SK-N-DZ (cell line): ENCODE measurements at regions not wholly inside any gene's neighbourhood (a gene's known extent, or its start where the extent isn't known, plus 50 kb on each side); places are given as distances from the start of the nearest gene placed in this dataset.

Experiments
- DNase-seq: peaks from one replicate; pipeline ENCODE4 v3.0.0-alpha.2; 2015; ENCODE audit warnings: low spot score

DNA sequence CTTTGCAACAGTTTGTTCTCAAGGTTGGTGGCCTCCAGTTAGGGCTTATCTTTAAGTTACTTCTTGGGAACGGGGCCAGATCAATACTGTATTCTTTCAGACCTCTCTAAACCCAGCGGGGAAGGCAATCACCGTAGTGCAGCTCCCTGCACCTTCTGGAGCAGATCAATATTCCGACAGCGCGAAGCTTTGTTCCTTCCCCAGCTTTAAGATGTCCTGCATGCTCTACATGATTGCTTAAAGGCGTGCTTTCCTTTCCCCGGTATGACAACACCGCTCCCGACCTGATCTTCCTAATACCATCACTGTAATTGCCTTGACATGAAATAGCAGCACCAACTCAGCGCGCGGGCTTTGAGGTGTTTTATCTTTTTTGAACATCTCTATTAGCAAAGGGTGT lies 755.2 kb downstream of the NR2F2 start:
- no peak for DNase-seq

DNA sequence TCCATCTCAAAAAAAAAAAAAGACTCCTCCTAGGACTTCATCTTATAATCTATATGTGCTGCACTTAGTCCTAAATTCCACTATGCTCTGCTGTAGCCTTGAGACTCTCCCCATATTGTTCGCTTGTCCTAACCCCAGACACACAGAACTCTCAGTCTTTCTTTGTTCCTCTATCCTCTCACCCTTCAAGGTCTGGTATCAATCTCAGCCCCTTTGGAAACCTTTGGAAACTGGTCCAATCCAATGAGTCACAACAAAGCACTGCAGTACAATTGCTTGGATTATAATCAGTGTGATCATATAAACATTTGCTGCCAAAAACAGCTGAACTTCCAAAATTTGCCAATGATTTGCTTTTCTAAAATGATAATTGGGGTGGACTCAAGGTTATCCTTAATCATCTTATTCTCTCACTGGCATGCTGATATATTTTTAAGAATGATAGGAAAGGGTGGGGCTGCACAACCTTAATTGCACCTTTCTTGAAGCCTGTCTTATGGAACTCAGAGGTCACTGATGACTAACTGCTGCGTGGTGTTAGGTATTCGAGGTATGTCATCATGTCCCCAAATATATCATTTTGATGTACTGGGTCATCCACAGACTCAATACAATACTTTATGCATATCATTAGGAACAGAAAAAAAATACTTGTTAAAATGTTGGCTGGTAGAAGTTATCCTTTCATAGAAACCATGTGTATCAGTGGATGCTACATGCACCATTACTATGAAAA lies 756.7 kb downstream of the NR2F2 start:
- DNase-seq = no peak

DNA sequence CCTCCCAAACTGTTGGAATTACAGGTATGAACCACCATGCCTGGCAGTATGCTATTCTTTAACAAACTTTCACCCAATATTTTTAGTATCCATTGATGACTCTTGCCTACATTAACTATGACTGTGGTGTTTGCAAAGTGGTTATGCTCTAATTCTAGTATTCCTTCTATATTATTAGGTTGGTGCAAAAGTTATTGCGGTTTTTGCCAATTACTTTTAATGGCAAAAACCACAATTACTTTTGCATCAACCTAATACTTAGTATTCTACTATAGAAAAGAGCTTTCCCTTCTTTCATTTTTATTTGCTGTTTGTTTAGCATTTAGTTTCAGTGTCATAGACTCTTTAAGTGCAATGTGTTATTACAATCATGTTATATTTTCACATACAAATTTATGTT lies 760.6 kb downstream of the NR2F2 start:
- no peak for DNase-seq

DNA sequence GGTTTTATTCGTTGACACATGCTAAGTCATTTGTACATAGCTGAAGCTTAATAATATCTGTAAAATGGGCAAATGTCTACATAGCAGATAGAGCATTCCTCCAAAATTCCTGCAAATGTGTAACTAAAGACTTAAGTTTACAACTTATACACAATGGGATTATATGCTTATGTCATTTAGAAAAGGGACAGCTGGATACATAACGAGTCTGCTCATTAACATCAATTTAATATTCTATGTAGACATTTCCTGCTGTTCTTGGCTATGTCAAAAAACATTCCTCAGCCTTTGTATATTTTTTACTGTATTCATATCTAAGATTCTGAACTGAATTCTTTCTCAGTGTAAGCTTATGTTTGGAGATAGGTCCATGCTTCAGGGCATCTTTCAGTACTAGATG lies 762.2 kb downstream of the NR2F2 start:
- no peak for DNase-seq

DNA sequence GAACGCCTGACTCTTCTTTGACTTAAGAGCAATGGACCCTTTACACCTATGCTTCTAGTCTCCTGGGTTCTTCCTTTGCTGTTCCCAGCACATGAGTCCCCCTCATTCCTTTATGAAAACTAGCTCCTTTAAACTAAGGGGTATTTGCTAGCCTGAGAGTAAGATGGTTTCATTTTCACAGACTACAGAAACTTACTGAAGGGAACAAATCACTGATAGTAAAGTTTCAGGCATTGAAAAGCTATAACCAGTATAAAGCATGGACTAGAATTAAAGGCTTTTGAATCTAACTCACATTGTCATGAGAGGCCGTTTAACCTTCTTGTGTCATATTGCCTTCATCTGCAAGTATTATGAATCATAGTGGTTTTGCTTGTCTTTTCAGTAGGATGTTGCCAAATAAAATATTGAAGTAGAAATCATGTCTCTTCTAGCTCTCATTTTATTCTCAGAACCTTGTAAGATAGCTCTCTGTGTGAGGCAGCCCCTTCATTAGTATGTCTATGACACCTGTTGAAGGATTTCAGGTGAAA lies 765.9 kb downstream of the NR2F2 start:
- no peak for DNase-seq

DNA sequence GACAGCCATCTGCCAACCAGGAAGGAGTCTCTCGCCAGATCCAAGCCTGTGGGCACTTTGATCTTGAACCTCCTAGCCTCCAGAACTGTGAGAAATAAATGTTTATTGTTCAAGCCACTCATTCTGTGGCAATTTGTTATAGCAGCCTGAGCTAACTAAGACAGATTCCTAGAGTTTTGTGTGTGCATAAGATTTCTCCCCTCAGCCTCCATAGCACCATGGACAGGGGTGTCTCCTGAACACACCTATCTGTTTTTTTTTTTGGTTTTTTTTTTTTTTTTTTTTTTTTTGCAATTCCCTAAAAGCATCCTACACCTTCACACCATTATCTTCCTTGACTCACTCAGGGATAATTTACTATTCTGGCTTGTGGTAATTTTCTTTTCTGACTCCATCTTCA lies 768.5 kb downstream of the NR2F2 start:
- no peak for DNase-seq

DNA sequence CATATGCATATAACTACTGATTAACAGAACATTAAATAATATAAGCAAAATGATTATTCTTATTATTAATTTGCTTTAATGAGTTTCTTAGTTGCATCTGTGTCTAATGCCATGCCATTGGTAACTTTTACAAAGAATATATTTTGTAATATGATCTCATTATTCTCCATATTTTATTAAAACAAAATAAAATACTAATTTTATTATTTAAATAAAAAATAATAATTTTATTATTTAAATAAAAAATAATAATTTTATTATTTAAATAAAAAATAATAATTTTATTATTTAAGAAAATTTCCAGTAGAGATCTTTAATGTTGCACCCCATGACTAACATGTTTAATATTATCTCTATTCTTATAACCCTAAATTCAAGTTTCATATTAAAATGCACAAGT lies 771.1 kb downstream of the NR2F2 start:
- no peak for DNase-seq

DNA sequence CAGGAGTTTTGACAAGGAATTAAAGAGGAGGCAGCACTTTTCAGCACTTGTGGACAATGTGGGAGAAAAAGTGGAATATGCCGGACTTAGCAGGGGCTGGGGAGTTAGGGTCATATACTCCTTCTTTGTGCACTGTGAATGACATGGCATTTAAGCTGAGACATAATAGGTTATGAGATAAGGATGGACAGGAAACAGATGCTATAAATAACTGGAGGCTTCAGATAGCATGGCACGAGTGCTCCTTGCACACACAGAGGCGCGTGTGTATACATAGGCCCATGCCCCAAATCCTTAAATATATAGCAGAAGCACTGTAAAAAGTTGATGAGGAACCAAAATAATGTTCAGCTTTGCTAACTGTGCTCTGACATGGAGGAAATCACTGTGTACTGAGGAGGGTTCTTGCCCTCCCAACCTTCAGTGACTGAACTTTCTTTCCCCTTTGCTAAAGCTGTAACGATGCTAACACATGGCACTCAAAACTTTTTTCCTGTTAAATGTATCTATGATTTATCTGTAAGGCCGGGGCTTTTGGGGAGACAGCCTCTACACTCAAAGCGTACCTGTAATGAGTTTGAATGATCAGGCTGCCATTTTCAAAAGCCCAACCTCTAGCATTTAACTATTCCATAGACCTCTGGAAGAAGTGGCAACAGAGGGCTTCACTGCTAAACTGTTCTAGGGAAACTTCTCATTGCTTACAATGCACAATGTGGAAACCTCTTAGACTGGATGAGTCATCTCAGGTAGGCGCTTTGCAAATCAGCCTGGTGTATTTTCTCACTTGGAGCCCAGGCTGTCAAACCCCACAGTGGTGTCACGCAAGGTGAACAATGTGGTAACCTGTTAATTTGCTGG lies 784.6 kb downstream of the NR2F2 start:
- DNase-seq = no peak

DNA sequence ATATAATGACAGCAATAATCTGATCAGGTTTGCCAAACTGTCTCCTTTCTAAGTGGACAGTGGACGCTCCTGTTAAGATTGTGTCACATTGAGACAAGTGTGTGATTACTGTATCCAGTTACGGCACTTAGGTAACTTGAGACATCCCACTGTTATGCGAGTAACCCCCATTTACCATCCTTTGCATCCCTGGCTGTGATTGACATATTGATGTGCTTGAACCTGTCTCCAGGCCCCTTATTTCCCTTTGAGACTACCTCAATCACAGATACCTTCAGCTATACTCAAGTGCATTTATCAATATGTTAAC lies 785.2 kb downstream of the NR2F2 start:
- no peak for DNase-seq

DNA sequence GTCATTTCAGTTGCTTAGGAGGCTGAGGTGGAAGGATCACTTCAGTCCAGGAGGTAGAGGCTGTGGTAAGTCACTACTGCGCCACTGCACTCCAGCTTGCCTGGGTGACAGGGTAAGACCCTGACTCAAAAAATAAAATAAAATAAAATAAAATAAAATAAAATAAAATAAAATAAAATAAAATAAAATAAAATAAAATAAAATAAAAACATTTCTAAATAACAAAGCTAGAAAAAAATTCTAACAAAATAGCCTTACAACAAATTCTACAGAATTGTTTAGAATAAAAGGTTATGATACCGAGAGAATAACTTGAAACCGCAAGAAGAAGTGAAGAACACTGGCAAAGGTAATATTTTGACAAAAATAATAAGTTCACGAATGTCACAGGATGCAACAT lies 794.3 kb downstream of the NR2F2 start:
- no peak for DNase-seq

DNA sequence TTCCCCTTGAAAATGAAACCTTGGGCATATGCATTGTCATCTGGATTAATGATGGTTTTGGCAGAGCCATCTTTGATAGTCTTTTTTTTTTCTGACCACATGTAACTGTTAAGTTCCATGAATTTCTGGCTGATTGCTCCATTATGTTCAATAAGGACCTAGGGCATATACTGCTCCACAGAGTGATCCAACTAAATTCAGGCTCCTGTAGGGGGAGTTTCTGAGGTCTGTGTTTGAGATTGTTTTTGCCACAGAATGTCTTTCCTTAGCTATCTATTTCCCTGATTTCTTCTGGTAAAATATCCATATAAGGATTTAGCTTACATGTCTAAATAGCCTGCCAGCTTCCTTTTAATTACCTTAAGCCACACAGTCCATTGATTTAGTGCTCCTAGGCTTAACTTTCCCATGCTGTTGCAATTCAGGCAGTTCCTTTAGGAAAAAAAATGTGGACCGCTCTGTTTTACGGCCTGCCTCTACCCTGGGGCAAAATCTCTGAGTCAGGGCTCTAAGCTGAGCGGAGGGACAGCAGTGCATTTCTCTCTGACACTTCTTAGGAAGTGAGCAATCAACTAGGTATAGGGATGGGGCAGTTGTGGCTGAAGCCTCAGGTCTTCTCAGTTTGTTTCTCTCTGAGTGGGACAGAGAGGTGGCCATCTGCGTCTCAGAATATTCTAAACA lies 796.2 kb downstream of the NR2F2 start:
- DNase-seq = no peak

DNA sequence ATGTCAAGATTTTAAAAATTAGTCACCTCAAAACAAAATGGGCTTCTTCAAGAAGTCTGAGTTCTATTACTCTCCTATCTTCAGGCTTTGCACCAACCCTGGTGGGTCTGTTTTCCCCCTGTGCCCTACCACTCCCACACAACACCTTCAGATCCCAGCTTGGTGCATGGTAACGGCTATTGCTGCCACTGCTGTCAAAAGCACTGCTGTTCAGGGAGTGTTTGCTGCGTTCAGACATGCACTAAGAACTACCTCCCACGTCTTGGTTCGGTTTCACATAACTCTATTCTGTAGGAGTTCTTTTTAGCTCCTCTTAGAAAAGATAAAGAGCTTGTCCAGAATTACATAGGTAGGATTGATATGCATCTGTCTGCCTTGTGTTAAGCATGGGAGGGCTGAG lies 799.2 kb downstream of the NR2F2 start:
- DNase-seq = no peak

DNA sequence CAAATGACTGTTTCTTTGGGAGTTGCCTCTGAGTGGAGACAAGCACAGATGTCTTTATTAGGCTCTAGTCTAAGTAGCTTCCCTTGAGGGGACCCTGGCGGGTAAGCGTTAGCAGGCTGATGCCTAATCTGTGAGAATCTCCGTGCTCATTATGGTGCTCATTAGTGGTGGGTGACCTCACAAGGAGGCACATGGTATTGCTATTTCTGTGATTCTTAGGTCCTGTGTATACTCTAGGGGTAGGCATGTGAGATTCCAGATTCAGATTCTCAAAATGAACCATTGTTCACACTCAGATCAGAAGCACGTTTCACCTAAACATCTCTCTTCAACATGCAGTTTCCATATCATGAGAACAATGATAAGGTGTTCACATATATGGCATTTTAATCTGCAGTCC lies 809.7 kb downstream of the NR2F2 start:
- no peak for DNase-seq

DNA sequence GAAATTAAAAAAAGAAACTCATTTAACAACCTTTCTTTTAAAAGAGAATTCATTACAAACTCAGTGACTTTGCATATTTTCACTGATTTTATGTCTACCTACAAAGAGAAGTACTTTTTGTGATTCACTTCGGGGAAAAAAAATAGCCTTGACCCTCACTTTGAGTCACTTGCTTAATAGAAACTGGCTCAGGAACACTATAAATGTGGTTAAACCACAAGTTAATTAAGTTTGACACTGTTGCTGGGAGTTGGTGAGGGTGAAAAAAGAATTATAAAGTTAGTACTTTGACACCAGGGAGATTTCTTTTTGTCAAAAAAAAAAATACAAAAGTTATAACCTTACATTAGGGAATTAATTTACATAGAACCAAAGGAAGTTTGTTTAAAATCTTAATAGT lies 810.9 kb downstream of the NR2F2 start:
- no peak for DNase-seq

DNA sequence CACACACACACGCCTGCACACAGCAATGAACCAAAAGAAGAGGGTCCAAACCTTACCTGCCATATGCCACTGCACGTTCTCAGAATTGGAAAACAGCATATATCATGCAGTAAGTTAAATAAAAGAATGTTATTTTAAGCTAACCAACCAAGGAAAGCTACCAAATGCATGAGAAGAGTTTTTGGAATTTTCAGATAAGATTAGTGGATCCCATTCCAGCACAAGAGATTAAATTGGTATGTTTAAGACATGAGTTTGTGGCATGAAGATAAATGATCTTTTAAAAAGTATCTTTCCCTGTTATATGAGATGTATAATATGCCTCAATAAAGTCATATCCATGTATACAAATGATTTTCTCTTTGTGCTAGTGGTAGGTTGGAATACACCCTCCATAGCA lies 811.4 kb downstream of the NR2F2 start:
- no peak for DNase-seq

DNA sequence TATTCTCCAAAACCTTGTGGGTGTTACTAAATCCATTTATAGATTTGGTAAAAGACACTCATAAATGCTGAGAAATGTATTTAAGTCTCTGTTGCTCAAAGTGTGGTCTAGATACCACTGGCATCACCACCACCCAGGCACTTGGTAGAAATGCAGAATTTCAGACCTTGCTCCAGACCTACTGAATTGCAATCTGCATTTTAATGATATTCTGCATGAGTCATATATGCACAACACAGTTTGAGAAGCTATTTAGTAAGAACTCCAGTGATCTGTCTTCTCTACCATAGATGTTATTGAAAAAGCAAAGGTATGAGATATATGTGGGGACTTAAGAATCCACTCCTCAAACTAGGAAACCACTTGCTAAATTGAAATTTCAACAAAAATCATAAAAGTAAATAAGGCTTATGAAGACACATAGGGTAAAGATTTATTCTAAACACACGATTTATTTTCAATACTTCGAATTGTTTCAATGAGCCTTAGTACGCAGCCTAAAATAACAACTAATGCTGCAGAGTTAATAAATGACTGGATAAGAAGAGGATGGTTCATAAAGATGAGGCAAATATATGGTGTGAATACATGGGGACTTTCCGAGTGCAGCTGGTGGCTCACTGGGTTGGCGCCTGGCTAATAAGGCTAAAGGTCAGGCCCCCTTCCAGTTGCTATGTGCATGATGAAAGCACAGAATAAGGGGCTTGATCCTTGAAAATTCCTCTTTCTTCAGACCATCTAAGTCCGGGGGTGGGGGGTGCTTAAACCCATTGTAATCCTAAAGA lies 813.3 kb downstream of the NR2F2 start:
- DNase-seq = no peak

DNA sequence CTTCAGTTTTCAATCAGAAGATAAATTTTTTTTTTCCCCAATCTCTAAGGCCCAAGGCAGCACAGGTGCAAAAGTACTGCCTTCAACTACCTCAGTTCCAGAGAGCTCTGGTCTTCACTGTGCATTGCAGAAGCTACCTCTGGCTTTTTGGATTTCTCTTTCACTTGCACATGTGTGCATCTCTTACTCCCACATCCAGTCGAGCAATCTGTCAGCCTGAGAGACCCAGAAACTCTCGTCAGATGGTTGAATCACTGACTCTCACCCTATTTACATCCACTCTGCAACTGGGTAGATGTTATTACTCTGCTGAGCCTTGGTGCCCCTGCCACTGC lies 813.8 kb downstream of the NR2F2 start:
- DNase-seq = no peak

DNA sequence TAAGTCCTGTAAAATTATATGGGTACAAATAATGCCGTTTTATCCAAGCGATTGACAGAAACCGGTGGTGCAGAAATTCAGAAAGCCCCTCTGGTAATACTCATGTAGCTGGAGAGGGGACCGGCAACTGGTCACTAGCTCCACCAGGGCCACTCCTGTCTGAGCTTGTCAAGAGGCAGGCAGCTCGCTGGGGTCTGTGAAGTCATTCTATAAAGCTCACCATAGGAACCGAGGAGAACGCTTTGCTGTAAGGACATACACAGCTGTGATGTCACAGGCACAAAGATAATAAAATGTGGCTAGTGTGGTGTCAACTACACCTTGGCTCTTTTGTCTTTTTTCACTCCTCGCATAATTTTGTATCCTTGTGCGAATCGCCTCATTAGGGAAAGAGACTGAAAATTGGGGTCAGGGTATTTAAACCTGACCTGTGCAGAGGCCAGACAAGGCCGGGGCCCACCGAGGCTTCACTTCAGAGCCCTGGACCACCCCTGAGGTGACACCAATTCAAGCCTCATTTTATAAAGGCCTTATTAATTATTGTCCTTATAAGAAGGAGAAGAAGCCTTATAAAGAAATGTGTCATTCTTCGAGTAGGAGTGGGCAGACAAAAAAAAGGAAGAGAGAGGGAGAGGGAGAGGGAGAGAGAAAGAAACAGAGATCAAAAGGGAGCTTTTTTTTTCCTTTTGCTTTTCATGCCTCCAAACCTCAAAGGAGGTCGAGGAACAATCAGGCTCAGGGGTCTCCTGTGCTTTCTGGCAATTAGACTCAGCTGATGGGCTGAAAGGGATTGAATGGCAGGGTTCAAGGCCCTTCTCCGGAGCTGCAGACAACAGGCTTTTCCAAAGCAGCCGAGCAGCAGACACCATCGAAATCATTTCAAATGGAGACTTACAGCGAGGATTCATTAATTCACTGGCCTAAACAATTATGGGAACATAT lies 813.3 kb upstream of the ARRDC4 start:
- no peak for DNase-seq

DNA sequence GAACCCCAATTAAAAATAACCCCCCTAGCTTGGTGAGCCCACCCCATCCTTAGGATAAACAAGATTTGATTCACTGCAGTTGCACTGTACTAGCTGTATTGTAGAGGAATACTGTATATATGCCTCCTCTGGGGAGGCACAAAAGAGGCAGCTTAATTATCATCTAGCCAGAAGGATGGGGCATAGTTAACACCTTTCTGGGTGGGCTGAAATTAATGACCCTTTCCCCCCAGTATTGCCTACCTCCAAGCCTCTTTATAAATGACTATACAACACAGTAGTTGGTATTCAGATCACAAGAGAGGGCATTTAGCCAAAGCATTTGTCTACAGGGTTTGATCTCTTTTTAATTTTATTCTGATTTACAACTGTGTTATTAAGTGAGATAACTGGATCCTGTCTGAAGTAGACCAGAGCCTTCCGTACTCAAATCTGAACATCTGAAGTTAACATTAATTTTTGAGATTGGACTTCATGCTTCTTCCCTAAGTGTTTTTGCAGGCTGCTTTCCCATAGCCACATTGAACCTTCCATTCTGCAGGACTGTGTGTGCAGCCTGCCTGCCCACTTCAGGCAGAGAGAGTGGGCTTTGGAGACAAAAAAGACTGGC lies 807.0 kb upstream of the ARRDC4 start:
- no peak for DNase-seq

DNA sequence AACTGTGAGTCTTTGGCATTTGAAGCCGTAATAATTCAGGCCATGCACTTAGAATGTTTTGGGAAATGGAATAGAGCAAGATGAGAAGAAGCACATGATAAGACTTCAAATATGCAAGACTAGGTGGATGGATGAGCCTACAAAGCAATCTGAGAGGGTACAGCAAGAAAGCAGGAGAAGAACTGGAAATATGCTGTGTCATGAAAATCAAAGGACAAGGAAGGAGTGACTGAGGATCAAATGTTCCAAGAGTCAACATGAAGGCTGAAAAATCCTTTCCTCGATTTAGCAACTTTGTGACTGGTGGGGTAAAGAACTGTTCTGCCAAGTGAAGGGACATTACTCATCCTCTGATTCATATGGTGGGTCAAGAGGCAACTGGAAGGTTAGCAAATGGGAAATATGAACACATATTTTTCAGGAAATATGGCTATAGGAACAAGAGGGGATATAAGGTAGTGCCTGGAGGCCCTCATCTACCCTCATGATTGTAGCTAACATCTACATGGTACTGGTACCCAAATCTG lies 803.7 kb upstream of the ARRDC4 start:
- DNase-seq = no peak
